ENCODE measurements at regions not wholly inside any gene's neighbourhood (a gene's known extent, or its start where the extent isn't known, plus 50 kb on each side); places are given as distances from the start of the nearest gene placed in this dataset.

- no peak for DNase-seq (ENCODE audit: low read depth)
- TF ChIP-seq CTCF (IDR thresholded peaks at IDR 0.05; ENCODE audit: low read length, missing control alignments), result no peak
- H3K4me3 ChIP-seq (replicated peaks; ENCODE audit: low read depth, low read length), result no peak overlapping the region
Measured at GRCh38 chr10:107473225-107473624, 308.7 kb upstream of the SORCS1 start.

- TF ChIP-seq CTCF (IDR thresholded peaks at IDR 0.05; ENCODE audit: low read length, missing control alignments), result no peak
- no peak for DNase-seq (ENCODE audit: low read depth)
Measured at GRCh38 chr10:107471911-107472310, 307.4 kb upstream of the SORCS1 start.

GRCh38 chr10:107453561-107453960, 289.1 kb upstream of the SORCS1 start:
- TF ChIP-seq CTCF (IDR thresholded peaks at IDR 0.05; ENCODE audit: low read length, missing control alignments), result no peak
- no peak for DNase-seq (ENCODE audit: low read depth)

More at GRCh38 chr10:107471911-107472310, 307.4 kb upstream of the SORCS1 start:
- H3K4me3 ChIP-seq (replicated peaks; ENCODE audit: low read depth, low read length), result no peak overlapping the region

DNA sequence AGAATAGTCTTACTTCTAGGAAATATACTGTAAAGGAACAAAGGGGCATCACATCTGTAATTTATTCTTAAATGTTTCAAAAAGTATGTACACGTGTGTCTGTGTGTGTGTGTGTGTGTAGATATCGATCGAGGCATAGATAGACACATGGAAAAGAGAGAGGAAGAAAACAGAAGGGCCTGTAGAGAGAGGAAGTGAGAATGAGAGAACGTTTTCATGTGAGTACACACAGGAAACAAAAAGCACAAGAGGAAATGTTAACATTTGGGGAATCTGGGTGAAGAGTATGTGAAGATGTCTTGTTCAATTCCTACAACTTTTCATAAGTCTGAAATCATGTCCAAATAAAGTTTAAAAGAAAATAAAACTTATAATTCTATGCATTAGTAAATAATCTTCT, 286.5 kb upstream of the SORCS1 start:
- TF ChIP-seq CTCF (IDR thresholded peaks at IDR 0.05; ENCODE audit: low read length, missing control alignments), result no peak
- no peak overlapping the region for H3K4me3 ChIP-seq (replicated peaks; ENCODE audit: low read depth, low read length)
- DNase-seq (ENCODE audit: low read depth), result no peak

More at GRCh38 chr10:107453561-107453960, 289.1 kb upstream of the SORCS1 start:
- no peak overlapping the region for H3K4me3 ChIP-seq (replicated peaks; ENCODE audit: low read depth, low read length)

DNA sequence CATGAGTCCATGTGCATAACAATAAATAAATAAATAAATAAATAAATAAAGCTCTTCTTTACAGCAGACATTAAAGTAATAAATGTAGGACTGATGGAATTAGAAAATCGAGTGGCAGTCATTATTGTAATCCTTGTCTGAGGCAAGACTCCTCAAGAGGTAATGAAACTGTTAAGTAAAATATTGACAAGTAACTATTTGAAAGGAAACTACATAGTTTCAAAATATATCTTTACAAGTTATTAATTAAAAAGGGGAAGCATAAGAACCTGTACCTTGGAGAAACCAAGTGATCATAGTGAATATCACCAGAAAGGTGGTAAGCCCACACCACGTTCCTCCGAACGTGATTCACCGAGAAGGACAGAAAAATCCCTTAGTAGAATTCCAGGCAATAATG, 285.6 kb upstream of the SORCS1 start:
- no peak for DNase-seq (ENCODE audit: low read depth)
- no peak for TF ChIP-seq CTCF (IDR thresholded peaks at IDR 0.05; ENCODE audit: low read length, missing control alignments)
- H3K4me3 ChIP-seq (replicated peaks; ENCODE audit: low read depth, low read length), result no peak overlapping the region

GRCh38 chr10:107444443-107444842, 279.9 kb upstream of the SORCS1 start:
- H3K4me3 ChIP-seq (replicated peaks; ENCODE audit: low read depth, low read length), result no peak overlapping the region
- no peak for DNase-seq (ENCODE audit: low read depth)
- no peak for TF ChIP-seq CTCF (IDR thresholded peaks at IDR 0.05; ENCODE audit: low read length, missing control alignments)

DNA sequence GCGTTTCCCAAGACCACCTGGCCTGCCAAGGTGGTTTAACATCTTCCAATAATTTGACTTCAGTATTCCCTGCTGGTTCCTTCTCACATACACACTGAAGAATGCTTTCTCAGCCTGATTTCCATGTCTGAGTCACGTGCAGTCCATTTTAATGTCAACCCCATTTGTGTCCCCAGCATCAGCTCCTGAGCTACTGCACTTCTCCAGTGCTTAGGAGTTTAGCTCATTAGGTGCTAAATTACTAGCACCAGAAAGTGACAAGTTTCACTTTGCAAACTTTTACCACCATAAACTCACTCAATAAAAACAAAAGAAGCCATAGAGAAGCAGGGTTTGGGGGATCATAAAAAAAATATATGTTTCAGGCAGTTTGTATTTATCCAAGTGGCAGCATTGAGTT, 279.3 kb upstream of the SORCS1 start:
- TF ChIP-seq CTCF (IDR thresholded peaks at IDR 0.05; ENCODE audit: low read length, missing control alignments), result no peak
- no peak for DNase-seq (ENCODE audit: low read depth)

More for the DNA sequence above, 279.3 kb upstream of the SORCS1 start:
- H3K4me3 ChIP-seq (replicated peaks; ENCODE audit: low read depth, low read length), result no peak overlapping the region

All from fibroblast of pulmonary artery (primary cell).